ENCODE measurements at regions not wholly inside any gene's neighbourhood (a gene's known extent, or its start where the extent isn't known, plus 50 kb on each side); places are given as distances from the start of the nearest gene placed in this dataset.

DNA sequence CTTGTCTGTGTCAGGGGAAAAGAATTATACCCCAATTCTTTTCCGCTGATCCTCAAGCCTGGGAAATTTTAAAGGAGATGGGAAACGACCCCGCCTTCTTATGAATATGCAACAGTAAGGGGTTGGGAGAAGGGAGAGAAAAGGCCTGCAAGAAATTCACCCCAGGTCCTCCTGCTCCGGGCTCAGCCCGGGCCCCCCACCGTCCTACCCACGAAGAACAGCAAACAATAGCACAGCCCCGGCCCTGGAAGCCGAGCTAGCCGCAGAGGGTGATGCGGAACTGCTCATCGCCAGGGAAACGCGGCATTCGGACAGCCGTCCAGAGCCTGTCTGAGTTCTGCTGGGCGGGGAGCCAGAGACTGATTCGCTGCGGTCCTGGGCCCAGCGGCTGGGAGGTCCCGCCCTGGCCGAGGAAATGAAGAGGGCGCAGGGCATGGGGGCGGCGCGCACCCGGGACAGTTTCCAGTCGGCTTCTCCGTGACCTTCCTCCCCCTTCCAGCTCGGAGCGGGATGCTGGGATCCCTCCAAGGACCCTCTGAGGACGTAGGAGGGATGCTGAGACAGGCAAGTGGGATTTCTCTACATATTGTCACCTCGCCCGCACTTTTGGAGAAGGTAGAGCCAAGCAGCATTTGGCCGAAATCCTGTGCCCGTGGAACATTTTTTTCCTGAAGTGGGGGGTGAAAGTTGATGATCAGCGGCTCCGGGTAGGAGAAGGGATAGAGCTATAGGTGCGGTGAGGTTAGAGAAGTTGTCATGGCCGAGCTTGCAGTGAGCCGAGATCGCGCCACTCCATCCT, 82.3 kb upstream of the C1QTNF9B start:
- H4K20me1 ChIP-seq (ENCODE audit: insufficient read depth, low read length, poor library complexity, severe bottlenecking), result no peaks in the 10 kb centered on the region
- H3F3A ChIP-seq (ENCODE audit: low read depth), result no peaks in the 10 kb centered on the region
- H3K79me2 ChIP-seq (ENCODE audit: insufficient read depth, low read length), result no peaks in the 10 kb centered on the region
- no peaks in the 10 kb centered on the region for H3K9me3 ChIP-seq (ENCODE audit: insufficient read depth, low read depth, low read length)
- H2AFZ ChIP-seq (ENCODE audit: low read length), result peak overlapping the region; percentile 77
- no peaks in the 10 kb centered on the region for H3K36me3 ChIP-seq (ENCODE audit: insufficient read depth, low read length)
- no peaks in the 10 kb centered on the region for H3K9me2 ChIP-seq (replicated peaks; ENCODE audit: low read depth, low read length)
- H3K4me1 ChIP-seq (ENCODE audit: insufficient read depth, low read length, poor library complexity, severe bottlenecking), result peaks cover 7% of the 10 kb centered on the region
- peaks cover 12% of the 10 kb centered on the region for H3K27me3 ChIP-seq (ENCODE audit: insufficient read depth, low read length, poor library complexity, severe bottlenecking)
- H3K9ac ChIP-seq (ENCODE audit: low read depth, low read length, poor library complexity, severe bottlenecking), result no peak overlapping the region
- H3K4me3 ChIP-seq (ENCODE audit: low read length, poor library complexity, severe bottlenecking), result peak overlapping the region; percentile 77
- peak overlapping the region; percentile 100 for H3K4me2 ChIP-seq (ENCODE audit: low read depth, low read length, poor library complexity, severe bottlenecking)
- TF ChIP-seq, protein P1, sequence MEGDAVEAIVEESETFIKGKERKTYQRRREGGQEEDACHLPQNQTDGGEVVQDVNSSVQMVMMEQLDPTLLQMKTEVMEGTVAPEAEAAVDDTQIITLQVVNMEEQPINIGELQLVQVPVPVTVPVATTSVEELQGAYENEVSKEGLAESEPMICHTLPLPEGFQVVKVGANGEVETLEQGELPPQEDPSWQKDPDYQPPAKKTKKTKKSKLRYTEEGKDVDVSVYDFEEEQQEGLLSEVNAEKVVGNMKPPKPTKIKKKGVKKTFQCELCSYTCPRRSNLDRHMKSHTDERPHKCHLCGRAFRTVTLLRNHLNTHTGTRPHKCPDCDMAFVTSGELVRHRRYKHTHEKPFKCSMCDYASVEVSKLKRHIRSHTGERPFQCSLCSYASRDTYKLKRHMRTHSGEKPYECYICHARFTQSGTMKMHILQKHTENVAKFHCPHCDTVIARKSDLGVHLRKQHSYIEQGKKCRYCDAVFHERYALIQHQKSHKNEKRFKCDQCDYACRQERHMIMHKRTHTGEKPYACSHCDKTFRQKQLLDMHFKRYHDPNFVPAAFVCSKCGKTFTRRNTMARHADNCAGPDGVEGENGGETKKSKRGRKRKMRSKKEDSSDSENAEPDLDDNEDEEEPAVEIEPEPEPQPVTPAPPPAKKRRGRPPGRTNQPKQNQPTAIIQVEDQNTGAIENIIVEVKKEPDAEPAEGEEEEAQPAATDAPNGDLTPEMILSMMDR (conservative IDR thresholded peaks at IDR 0.05; ENCODE audit: low read length), result no peak
- no peak for TF ChIP-seq EZH2phosphoT487 (IDR thresholded peaks at IDR 0.05; ENCODE audit: borderline replicate concordance)

- peaks cover 7% of the 10 kb centered on the region for H3K4me1 ChIP-seq (ENCODE audit: insufficient read depth, low read length, poor library complexity, severe bottlenecking)
- H3K9ac ChIP-seq (ENCODE audit: low read depth, low read length, poor library complexity, severe bottlenecking), result no peak overlapping the region
- TF ChIP-seq, protein P1 (conservative IDR thresholded peaks at IDR 0.05; ENCODE audit: low read length), result no peak
- TF ChIP-seq EZH2phosphoT487 (IDR thresholded peaks at IDR 0.05; ENCODE audit: borderline replicate concordance), result no peak
- H3K79me2 ChIP-seq (ENCODE audit: insufficient read depth, low read length), result no peaks in the 10 kb centered on the region
- H3K27me3 ChIP-seq (ENCODE audit: insufficient read depth, low read length, poor library complexity, severe bottlenecking), result peaks cover 12% of the 10 kb centered on the region
- H3K36me3 ChIP-seq (ENCODE audit: insufficient read depth, low read length), result no peaks in the 10 kb centered on the region
- H3K4me3 ChIP-seq (ENCODE audit: low read length, poor library complexity, severe bottlenecking), result peak overlapping the region; percentile 77
- H3K9me3 ChIP-seq (ENCODE audit: insufficient read depth, low read depth, low read length), result no peaks in the 10 kb centered on the region
- no peaks in the 10 kb centered on the region for H3F3A ChIP-seq (ENCODE audit: low read depth)
- H3K4me2 ChIP-seq (ENCODE audit: low read depth, low read length, poor library complexity, severe bottlenecking), result peak overlapping the region; percentile 100
- no peaks in the 10 kb centered on the region for H4K20me1 ChIP-seq (ENCODE audit: insufficient read depth, low read length, poor library complexity, severe bottlenecking)
- peak overlapping the region; percentile 77; the same call in 1 of the 2 replicates for H2AFZ ChIP-seq (ENCODE audit: low read length)
- no peaks in the 10 kb centered on the region for H3K9me2 ChIP-seq (replicated peaks; ENCODE audit: low read depth, low read length)
Observed at GRCh38 chr13:23980160-23980551, 82.9 kb upstream of the C1QTNF9B start.

- Histone ChIP-seq H3K4me2 (ENCODE audit: low read depth, low read length, poor library complexity, severe bottlenecking) (no peak overlapping the region), H3K9me2 (replicated peaks; ENCODE audit: low read depth, low read length) (no peaks in the 10 kb centered on the region), H3K9me3 (ENCODE audit: insufficient read depth, low read depth, low read length) (no peaks in the 10 kb centered on the region), H3F3A (ENCODE audit: low read depth) (no peaks in the 10 kb centered on the region), H3K79me2 (ENCODE audit: insufficient read depth, low read length) (no peaks in the 10 kb centered on the region), H3K9ac (ENCODE audit: low read depth, low read length, poor library complexity, severe bottlenecking) (no peak overlapping the region), H4K20me1 (ENCODE audit: insufficient read depth, low read length, poor library complexity, severe bottlenecking) (no peaks in the 10 kb centered on the region), H3K36me3 (ENCODE audit: insufficient read depth, low read length) (no peaks in the 10 kb centered on the region), H3K4me3 (ENCODE audit: low read length, poor library complexity, severe bottlenecking) (no peak overlapping the region), H2AFZ (ENCODE audit: low read length) (no peak overlapping the region), H3K4me1 (ENCODE audit: insufficient read depth, low read length, poor library complexity, severe bottlenecking) (peaks cover 7% of the 10 kb centered on the region), H3K27me3 (ENCODE audit: insufficient read depth, low read length, poor library complexity, severe bottlenecking) (peaks cover 9% of the 10 kb centered on the region)
- TF ChIP-seq, protein P1 (conservative IDR thresholded peaks at IDR 0.05; ENCODE audit: low read length), result no peak
- no peak for TF ChIP-seq EZH2phosphoT487 (IDR thresholded peaks at IDR 0.05; ENCODE audit: borderline replicate concordance)
Observed at GRCh38 chr13:23983671-23984070, 86.4 kb upstream of the C1QTNF9B start.

All from Loucy (cell line).